Activated naive CD4-positive, alpha-beta T cell treated with anti-CD3 and anti-CD28 coated beads, Interleukin-2, amount 50 U/mL, for 72 hours (primary cell): ENCODE measurements at regions not wholly inside any gene's neighbourhood (a gene's known extent, or its start where the extent isn't known, plus 50 kb on each side); places are given as distances from the start of the nearest gene placed in this dataset.
A peak's percentile ranks its signal among the peaks of the same experiment; 100 is the strongest.

Source experiments
- ATAC-seq, 2 donors: fragments of 150-1000 bp; cut with Tn5 transposase; 2 replicates each; pipeline ENCODE4 v1.10.0; 2021; ENCODE audit warnings: mild to moderate bottlenecking in 2 of 2, moderate library complexity in 2 of 2
- DNase-seq, 2 donors: peaks; one replicate each; pipeline ENCODE4 v3.0.0; 2021 to 2022; ENCODE audit warnings: low spot score in 2 of 2
- H3K27ac Mint-ChIP-seq, 2 donors: one replicate each; pipeline ENCODE4 v1.8.0; 2022; ENCODE audit warnings: mild to moderate bottlenecking in 2 of 2, mixed read lengths in 2 of 2
- H3K36me3 Mint-ChIP-seq, 2 donors: one replicate each; pipeline ENCODE4 v1.8.0; 2022; ENCODE audit warnings: mixed read lengths in 2 of 2
- H3K9me3 Mint-ChIP-seq, 2 donors: one replicate each; pipeline ENCODE4 v1.8.0; 2022; ENCODE audit warnings: mixed read lengths in 2 of 2

- no peaks in the 10 kb centered on the region for H3K36me3 Mint-ChIP-seq
- ATAC-seq (no peak), DNase-seq (peak in 1 of 2 donors; percentile 23)
- H3K27ac Mint-ChIP-seq = no peak overlapping the region
- H3K9me3 Mint-ChIP-seq = no peaks in the 10 kb centered on the region
These were observed 124.4 kb upstream of the TCERG1L start for GRCh38 chr10:131435760-131436457.

- Mint-ChIP-seq H3K9me3 (no peaks in the 10 kb centered on the region), H3K36me3 (no peaks in the 10 kb centered on the region), H3K27ac (no peak overlapping the region)
- ATAC-seq (no peak), DNase-seq (no peak)
These were observed 124.9 kb upstream of the TCERG1L start for GRCh38 chr10:131436458-131436857.

DNA sequence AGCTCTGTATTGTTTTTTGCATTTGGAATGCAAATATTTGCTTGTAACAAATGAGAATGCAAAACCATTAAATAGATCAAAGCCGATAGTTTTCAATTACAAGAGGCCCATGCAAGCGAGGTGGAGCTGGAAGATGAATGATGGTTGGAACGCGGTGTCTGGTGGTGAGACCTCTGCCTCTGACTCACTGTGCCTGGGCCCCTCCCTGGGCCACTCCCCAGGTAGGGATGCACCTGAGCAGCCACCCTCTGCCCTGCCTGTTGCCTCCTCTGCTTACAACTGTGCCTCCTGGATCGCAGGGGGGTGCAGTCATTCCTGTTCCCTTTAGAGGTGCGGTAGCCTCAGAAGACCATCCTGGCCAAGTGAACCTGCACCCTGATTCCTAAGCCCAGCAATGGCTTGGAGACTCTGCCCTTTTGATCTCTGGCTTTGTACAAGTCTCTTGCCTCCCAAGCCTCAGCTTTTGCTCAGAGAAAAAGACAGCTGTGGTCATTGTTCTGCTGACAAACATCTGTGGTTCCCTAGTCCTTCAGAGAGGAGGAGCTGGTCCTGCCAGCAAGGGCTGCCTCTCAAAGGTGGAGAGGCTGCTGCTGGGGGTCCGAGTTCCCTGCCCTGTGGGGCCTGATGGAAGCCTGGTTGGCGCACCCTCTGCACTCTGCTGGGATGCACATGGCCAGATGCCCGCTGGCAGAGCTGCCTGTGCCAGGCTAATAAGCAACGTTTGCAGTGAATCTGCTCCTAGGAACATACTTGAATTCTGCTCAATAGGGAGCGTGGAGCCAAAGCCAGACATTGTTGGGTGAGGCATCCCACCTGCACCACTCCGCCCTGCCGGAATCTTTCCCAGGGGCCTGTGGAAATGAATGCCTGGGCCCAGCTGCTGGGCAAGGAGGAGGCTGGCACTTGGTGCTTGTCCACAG is 126.3 kb upstream of the TCERG1L start:
- Mint-ChIP-seq H3K36me3 (no peaks in the 10 kb centered on the region), H3K27ac (no peak overlapping the region), H3K9me3 (no peaks in the 10 kb centered on the region)
- ATAC-seq (no peak), DNase-seq (peak in 1 of 2 donors; percentile 28)

DNA sequence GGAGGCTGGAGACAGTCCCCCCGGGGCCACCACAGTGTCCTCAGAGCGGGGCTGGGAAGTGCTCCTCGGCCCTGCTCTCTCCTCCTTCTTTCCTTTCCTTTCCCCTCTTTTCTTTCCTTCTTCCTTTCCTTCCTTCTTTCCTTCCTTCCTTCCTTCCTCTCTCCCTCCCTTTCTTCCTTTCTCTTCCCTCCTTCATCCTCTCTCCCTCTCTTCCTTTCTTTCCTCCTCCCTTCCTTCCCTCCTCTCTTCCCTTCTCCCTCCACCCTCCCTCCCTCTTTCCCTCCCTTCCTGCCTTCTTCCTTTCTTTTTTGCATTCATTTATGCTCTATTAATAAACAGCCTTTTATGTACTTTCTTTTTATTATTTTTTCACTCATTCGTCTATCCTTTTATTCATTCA is 127.1 kb upstream of the TCERG1L start:
- no peaks in the 10 kb centered on the region for H3K36me3 Mint-ChIP-seq
- H3K27ac Mint-ChIP-seq = no peak overlapping the region
- H3K9me3 Mint-ChIP-seq = no peaks in the 10 kb centered on the region
- ATAC-seq (no peak), DNase-seq (no peak)

- no peak overlapping the region for H3K27ac Mint-ChIP-seq
- H3K36me3 Mint-ChIP-seq = no peaks in the 10 kb centered on the region
- no peaks in the 10 kb centered on the region for H3K9me3 Mint-ChIP-seq
- DNase-seq (peak in 1 of 2 donors; percentile 13), ATAC-seq (no peak)
These were observed 128.2 kb upstream of the TCERG1L start for GRCh38 chr10:131439705-131440104.

GRCh38 chr10:131440405-131441360 is 129.2 kb upstream of the TCERG1L start:
- no peaks in the 10 kb centered on the region for H3K36me3 Mint-ChIP-seq
- ATAC-seq (no peak), DNase-seq (peak in 1 of 2 donors; percentile 26)
- no peaks in the 10 kb centered on the region for H3K9me3 Mint-ChIP-seq
- H3K27ac Mint-ChIP-seq = no peak overlapping the region

DNA sequence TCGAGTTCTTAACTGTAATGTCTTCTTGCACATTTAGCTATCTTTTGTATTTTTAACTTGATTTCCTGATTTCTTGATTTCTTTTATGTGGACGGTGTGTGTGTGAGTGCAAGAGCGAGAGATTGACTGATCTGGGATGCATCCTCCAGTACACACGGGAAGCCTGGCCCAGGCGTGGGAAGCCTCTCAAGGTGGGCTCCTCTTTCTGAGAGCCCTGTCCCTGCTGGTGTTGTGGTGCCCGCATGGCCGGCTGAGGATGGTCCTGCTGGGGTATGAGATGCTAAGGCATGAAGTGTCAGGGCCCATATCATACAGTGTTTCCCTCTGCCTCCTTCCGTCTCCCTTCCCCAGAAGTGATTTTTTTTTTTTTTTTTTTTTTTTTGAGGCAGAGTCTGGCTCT is 130.8 kb upstream of the TCERG1L start:
- Mint-ChIP-seq H3K36me3 (no peaks in the 10 kb centered on the region), H3K27ac (no peak overlapping the region), H3K9me3 (no peaks in the 10 kb centered on the region)
- DNase-seq (peak in 1 of 2 donors; percentile 28), ATAC-seq (no peak)

DNA sequence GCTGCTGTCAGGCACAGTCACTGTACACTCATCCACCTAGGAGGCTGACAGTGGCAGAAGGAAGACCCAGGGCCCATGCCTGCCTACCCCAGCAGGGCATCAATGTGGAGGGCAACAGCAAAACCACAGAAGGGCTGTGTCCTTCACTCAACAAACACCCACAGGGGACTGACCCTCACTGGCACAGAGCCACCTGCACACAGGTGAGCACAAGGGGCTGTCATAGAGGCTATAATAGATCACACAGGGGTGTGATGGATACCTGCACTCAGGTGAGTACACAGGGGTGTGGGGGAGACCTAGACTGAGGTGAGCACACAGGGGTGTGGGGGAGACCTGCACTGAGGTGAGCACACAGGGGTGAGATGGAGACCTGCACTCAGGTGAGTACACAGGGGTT is 132.8 kb upstream of the TCERG1L start:
- Mint-ChIP-seq H3K36me3 (no peaks in the 10 kb centered on the region), H3K9me3 (no peaks in the 10 kb centered on the region), H3K27ac (no peak overlapping the region)
- no peak for ATAC-seq
- DNase-seq = no peak

DNA sequence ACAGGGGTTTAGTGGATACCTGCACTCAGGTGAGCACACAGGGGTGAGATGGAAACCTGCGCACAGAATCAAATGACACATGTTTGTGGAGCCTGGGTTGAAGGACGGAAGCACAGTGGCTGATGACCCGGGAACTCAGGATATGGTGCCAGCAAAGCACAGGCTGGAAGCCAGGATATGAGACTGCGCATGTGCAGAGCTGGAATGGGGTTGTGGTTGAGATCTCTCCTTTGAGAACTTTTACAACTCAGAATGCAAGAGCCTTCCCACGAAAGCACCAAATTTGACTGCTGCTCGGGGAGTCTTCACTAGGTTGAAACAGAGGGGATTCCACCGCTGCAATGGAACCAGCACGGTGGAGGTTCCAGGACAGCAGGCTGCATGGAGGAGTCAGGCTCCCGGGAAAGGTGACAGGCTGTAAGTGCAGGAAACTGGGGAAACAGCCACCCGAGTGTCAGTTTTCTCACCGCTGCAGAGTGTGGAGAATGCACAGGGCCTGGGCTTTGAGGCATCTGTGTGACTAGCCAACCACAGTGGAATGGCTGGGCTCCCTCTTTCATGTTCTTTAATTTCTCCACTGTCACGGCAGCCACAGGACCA is 133.4 kb upstream of the TCERG1L start:
- Mint-ChIP-seq H3K27ac (no peak overlapping the region), H3K9me3 (no peaks in the 10 kb centered on the region), H3K36me3 (no peaks in the 10 kb centered on the region)
- DNase-seq (peak in 1 of 2 donors; percentile 25), ATAC-seq (no peak)

DNA sequence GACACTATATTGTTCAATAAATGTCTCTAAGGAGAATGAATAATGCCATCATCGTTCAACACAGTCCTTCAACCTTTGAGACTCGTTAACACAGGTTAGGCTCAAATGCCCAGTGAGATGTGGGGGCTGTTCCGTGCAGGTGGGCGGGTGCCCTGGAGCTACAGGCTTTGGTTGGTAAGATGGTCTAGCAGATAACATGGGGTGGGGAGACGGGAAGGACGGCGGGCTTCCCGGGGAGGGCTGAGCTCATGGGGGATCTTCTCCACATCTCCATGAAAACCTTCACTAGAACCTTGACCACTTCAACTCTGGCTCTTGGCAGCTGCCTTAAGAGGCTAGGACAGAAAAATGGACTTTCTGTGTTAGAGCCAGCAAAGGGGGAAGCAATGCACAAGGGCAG is 134.1 kb upstream of the TCERG1L start:
- DNase-seq (no peak), ATAC-seq (no peak)
- no peaks in the 10 kb centered on the region for H3K9me3 Mint-ChIP-seq
- H3K27ac Mint-ChIP-seq = no peak overlapping the region
- no peaks in the 10 kb centered on the region for H3K36me3 Mint-ChIP-seq

DNA sequence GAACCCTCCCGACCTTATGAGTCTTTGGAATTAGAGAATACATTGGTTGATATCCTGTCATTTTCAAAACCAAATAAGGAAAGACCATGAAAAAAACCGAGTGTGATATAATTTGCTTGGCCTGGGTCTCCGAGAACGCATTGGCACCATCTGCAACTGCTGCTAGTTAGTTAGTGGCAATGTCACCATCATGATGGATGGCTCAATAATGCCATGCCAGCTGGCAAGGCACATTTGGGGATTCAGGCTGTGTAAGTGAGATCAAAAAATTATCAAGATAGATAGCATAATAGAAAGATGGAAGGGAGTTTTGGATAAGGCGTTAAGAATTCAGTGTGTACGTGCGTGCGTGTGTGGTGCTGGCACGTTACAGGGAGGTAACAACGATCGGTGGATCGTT is 134.7 kb upstream of the TCERG1L start:
- DNase-seq (no peak), ATAC-seq (no peak)
- Mint-ChIP-seq H3K27ac (no peak overlapping the region), H3K36me3 (no peaks in the 10 kb centered on the region), H3K9me3 (no peaks in the 10 kb centered on the region)

DNA sequence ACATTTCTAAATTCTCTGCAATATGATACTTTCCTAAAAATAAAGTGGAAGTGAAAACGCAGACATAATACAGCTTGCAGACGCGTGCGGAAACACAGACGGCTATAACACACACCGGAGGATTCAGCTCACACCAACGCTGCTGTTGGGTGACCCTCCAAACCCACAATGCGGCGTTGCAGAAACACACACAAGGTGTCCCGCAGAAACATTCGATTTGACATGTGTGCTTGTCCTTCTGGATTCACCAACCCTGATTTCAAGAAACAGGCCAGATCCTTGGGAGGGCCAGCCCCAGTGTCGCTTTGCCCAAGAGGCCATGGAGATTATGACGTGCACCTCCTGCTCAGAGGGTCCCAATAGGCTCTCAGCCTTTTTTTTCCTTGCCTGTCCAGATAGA is 136.7 kb upstream of the TCERG1L start:
- Mint-ChIP-seq H3K9me3 (no peaks in the 10 kb centered on the region), H3K27ac (no peak overlapping the region), H3K36me3 (no peaks in the 10 kb centered on the region)
- no peak for ATAC-seq
- no peak for DNase-seq

GRCh38 chr10:131448883-131449282 is 137.4 kb upstream of the TCERG1L start:
- no peaks in the 10 kb centered on the region for H3K36me3 Mint-ChIP-seq
- DNase-seq (no peak), ATAC-seq (no peak)
- H3K27ac Mint-ChIP-seq = no peak overlapping the region
- no peaks in the 10 kb centered on the region for H3K9me3 Mint-ChIP-seq

GRCh38 chr10:131450216-131450765 is 138.8 kb upstream of the TCERG1L start:
- Mint-ChIP-seq H3K36me3 (no peaks in the 10 kb centered on the region), H3K27ac (no peak overlapping the region), H3K9me3 (no peaks in the 10 kb centered on the region)
- DNase-seq (no peak), ATAC-seq (no peak)

DNA sequence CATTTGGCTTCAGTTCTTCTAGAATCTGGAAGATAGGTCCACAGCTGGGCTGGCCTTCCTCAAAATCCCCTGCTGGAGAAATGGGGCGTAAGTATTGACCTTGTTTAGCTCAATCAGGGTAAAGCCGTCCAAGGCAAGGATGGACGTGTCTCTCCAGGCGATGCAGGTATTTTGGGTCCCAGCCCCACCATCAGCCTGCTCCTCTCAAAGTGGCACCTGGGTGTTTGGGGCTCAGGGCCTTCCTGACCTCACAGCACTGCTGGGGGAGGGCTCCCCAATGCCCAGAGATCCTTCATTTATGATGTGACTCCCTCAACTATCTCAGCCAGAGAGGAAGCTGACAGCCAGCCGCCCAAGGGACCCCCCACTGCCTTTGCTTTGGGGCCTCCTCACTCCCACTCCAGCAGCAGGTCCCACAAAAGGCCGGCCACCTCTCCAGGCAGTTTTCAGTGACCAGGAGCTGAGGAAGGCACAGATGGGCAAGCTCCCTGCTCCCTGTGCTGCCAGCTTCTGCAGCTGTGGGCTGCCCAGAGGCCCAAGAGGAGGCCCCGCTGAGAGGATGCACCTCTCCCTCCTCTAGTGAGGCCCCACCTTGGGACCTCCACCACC is 140.0 kb upstream of the TCERG1L start:
- no peaks in the 10 kb centered on the region for H3K9me3 Mint-ChIP-seq
- ATAC-seq = no peak
- no peaks in the 10 kb centered on the region for H3K36me3 Mint-ChIP-seq
- no peak overlapping the region for H3K27ac Mint-ChIP-seq
- no peak for DNase-seq
